CD4-positive, CD25-positive, alpha-beta regulatory T cell (primary cell): ENCODE measurements at regions not wholly inside any gene's neighbourhood (a gene's known extent, or its start where the extent isn't known, plus 50 kb on each side); places are given as distances from the start of the nearest gene placed in this dataset.

Source experiments
- ATAC-seq, 2 donors: fragments of 150-1000 bp; cut with Tn5 transposase; one replicate each; pipeline ENCODE4 v1.10.0; 2021; ENCODE audit warnings: low read depth in 2 of 2, moderate number of reproducible peaks in 2 of 2, moderate library complexity in 1 of 2
- DNase-seq, 3 donors: peaks; one replicate each; pipeline versions ENCODE4 v3.0.0 to v3.0.0-alpha.2; 2012 to 2022; ENCODE audit warnings: mixed read lengths in 1 of 3
- H3K27ac ChIP-seq: one replicate; pipeline ENCODE4 v1.7.0; 2013; ENCODE audit warnings: mild to moderate bottlenecking, low read length; ENCODE audit not compliant: insufficient read depth, poor library complexity, severe bottlenecking
- H3K27me3 ChIP-seq: one replicate; pipeline ENCODE4 v1.7.0; 2013; ENCODE audit warnings: low read length; ENCODE audit not compliant: control insufficient read depth, insufficient read depth
- H3K36me3 ChIP-seq: one replicate; pipeline ENCODE4 v1.7.0; 2013; ENCODE audit warnings: mild to moderate bottlenecking, low read length, moderate library complexity; ENCODE audit not compliant: control insufficient read depth, insufficient read depth
- H3K4me1 ChIP-seq: 2 replicates; pipeline ENCODE4 v1.7.0; 2013; ENCODE audit warnings: mild to moderate bottlenecking, low read length; ENCODE audit not compliant: insufficient read depth, control insufficient read depth, poor library complexity, severe bottlenecking
- H3K4me3 ChIP-seq: one replicate; pipeline ENCODE4 v1.7.0; 2013; ENCODE audit warnings: low read depth, mild to moderate bottlenecking, low read length, moderate library complexity
- H3K9me3 ChIP-seq, 2 experiments: 1 replicate in 1 of 2; 2 replicates in 1 of 2; pipeline ENCODE4 v1.7.0; 2013; ENCODE audit warnings: low read length in 2 of 2, mild to moderate bottlenecking in 1 of 2, moderate library complexity in 1 of 2; ENCODE audit not compliant: control insufficient read depth in 2 of 2
- H3K27ac Mint-ChIP-seq, 3 donors: one replicate each; pipeline ENCODE4 v1.8.0; 2020 to 2022; ENCODE audit warnings: mild to moderate bottlenecking in 3 of 3, mixed read lengths in 3 of 3, moderate library complexity in 2 of 3
- H3K27me3 Mint-ChIP-seq: one replicate; pipeline ENCODE4 v1.8.0; 2022; ENCODE audit warnings: mild to moderate bottlenecking, mixed read lengths
- H3K36me3 Mint-ChIP-seq: one replicate; pipeline ENCODE4 v1.8.0; 2020; ENCODE audit warnings: mixed read lengths
- H3K4me1 Mint-ChIP-seq, 4 donors: one replicate each; pipeline ENCODE4 v1.8.0; 2020 to 2022; ENCODE audit warnings: mixed read lengths in 4 of 4, mild to moderate bottlenecking in 1 of 4
- H3K4me3 Mint-ChIP-seq, 4 donors: one replicate each; pipeline ENCODE4 v1.8.0; 2020 to 2022; ENCODE audit warnings: mild to moderate bottlenecking in 4 of 4, mixed read lengths in 4 of 4, moderate library complexity in 3 of 4
- H3K9me3 Mint-ChIP-seq, 7 donors: one replicate each; pipeline ENCODE4 v1.8.0; 2020 to 2022; ENCODE audit warnings: mixed read lengths in 7 of 7, mild to moderate bottlenecking in 3 of 7, moderate library complexity in 2 of 7

- no peaks in the 10 kb centered on the region for H3K4me1 Mint-ChIP-seq
- no peaks in the 10 kb centered on the region for H3K27me3 ChIP-seq
- no peak overlapping the region for H3K4me3 ChIP-seq
- H3K36me3 Mint-ChIP-seq, result no peaks in the 10 kb centered on the region
- no peak overlapping the region for H3K4me3 Mint-ChIP-seq
- peak overlapping the region in 1 of 3 donors; percentile 92 for H3K27ac Mint-ChIP-seq
- H3K27me3 Mint-ChIP-seq, result no peaks in the 10 kb centered on the region
- H3K9me3 ChIP-seq, result no peaks in the 10 kb centered on the region
- H3K27ac ChIP-seq, result no peak overlapping the region
- peaks cover 0 to 6% (median 0%) of the 10 kb centered on the region in 7 donors for H3K9me3 Mint-ChIP-seq
- no peaks in the 10 kb centered on the region for H3K36me3 ChIP-seq
- H3K4me1 ChIP-seq, result no peaks in the 10 kb centered on the region
- DNase-seq (no peak), ATAC-seq (no peak)
Observed at GRCh38 chr15:47431501-47431900, 285.8 kb upstream of the SEMA6D start.

- H3K4me1 ChIP-seq, result no peaks in the 10 kb centered on the region
- no peak for DNase-seq
- ATAC-seq, result no peak
- H3K36me3 Mint-ChIP-seq, result no peaks in the 10 kb centered on the region
- H3K27ac Mint-ChIP-seq, result no peak overlapping the region
- peaks cover 0 to 7% (median 0%) of the 10 kb centered on the region in 7 donors for H3K9me3 Mint-ChIP-seq
- H3K9me3 ChIP-seq, result no peaks in the 10 kb centered on the region
- H3K27me3 ChIP-seq, result no peaks in the 10 kb centered on the region
- no peak overlapping the region for H3K27ac ChIP-seq
- H3K36me3 ChIP-seq, result no peaks in the 10 kb centered on the region
- no peaks in the 10 kb centered on the region for H3K27me3 Mint-ChIP-seq
- H3K4me1 Mint-ChIP-seq, result no peaks in the 10 kb centered on the region
- no peak overlapping the region for H3K4me3 ChIP-seq
- no peak overlapping the region for H3K4me3 Mint-ChIP-seq
Observed at GRCh38 chr15:47432826-47433225, 284.5 kb upstream of the SEMA6D start.

- no peak for DNase-seq
- no peak overlapping the region for H3K4me3 Mint-ChIP-seq
- no peak overlapping the region for H3K27ac Mint-ChIP-seq
- no peaks in the 10 kb centered on the region for H3K27me3 ChIP-seq
- H3K36me3 ChIP-seq, result no peaks in the 10 kb centered on the region
- no peaks in the 10 kb centered on the region for H3K4me1 ChIP-seq
- no peak overlapping the region for H3K4me3 ChIP-seq
- H3K9me3 Mint-ChIP-seq, result peaks cover 0 to 6% (median 0%) of the 10 kb centered on the region in 7 donors
- H3K27me3 Mint-ChIP-seq, result no peaks in the 10 kb centered on the region
- H3K9me3 ChIP-seq, result no peaks in the 10 kb centered on the region
- H3K4me1 Mint-ChIP-seq, result no peaks in the 10 kb centered on the region
- no peak overlapping the region for H3K27ac ChIP-seq
- no peak for ATAC-seq
- H3K36me3 Mint-ChIP-seq, result no peaks in the 10 kb centered on the region
Observed at GRCh38 chr15:47434596-47434995, 282.7 kb upstream of the SEMA6D start.

GRCh38 chr15:47437491-47437890 is 279.8 kb upstream of the SEMA6D start:
- H3K4me1 ChIP-seq, result no peaks in the 10 kb centered on the region
- H3K27ac Mint-ChIP-seq, result no peak overlapping the region
- H3K4me3 ChIP-seq, result no peak overlapping the region
- H3K9me3 ChIP-seq, result no peaks in the 10 kb centered on the region
- no peaks in the 10 kb centered on the region for H3K36me3 Mint-ChIP-seq
- peaks cover 0 to 7% (median 0%) of the 10 kb centered on the region in 7 donors for H3K9me3 Mint-ChIP-seq
- H3K4me1 Mint-ChIP-seq, result no peaks in the 10 kb centered on the region
- H3K4me3 Mint-ChIP-seq, result no peak overlapping the region
- H3K27me3 ChIP-seq, result no peaks in the 10 kb centered on the region
- DNase-seq, result no peak
- no peak overlapping the region for H3K27ac ChIP-seq
- H3K36me3 ChIP-seq, result no peaks in the 10 kb centered on the region
- ATAC-seq, result no peak
- no peaks in the 10 kb centered on the region for H3K27me3 Mint-ChIP-seq

GRCh38 chr15:47439146-47440111 is 277.9 kb upstream of the SEMA6D start:
- Histone ChIP-seq H3K4me1 (no peaks in the 10 kb centered on the region), H3K36me3 (no peaks in the 10 kb centered on the region), H3K4me3 (no peak overlapping the region), H3K27me3 (no peaks in the 10 kb centered on the region), H3K9me3 (no peaks in the 10 kb centered on the region), H3K27ac (no peak overlapping the region)
- Mint-ChIP-seq H3K27me3 (no peaks in the 10 kb centered on the region), H3K9me3 (peaks cover 0 to 6% (median 3%) of the 10 kb centered on the region in 7 donors), H3K27ac (no peak overlapping the region), H3K36me3 (no peaks in the 10 kb centered on the region), H3K4me1 (no peaks in the 10 kb centered on the region), H3K4me3 (no peak overlapping the region)
- no peak for ATAC-seq
- DNase-seq, result no peak

GRCh38 chr15:47442371-47442770 is 274.9 kb upstream of the SEMA6D start:
- no peaks in the 10 kb centered on the region for H3K27me3 Mint-ChIP-seq
- no peaks in the 10 kb centered on the region for H3K36me3 Mint-ChIP-seq
- no peak for ATAC-seq
- no peaks in the 10 kb centered on the region for H3K4me1 Mint-ChIP-seq
- DNase-seq, result no peak
- no peak overlapping the region for H3K4me3 Mint-ChIP-seq
- no peaks in the 10 kb centered on the region for H3K27me3 ChIP-seq
- H3K36me3 ChIP-seq, result no peaks in the 10 kb centered on the region
- no peak overlapping the region for H3K4me3 ChIP-seq
- no peak overlapping the region for H3K27ac Mint-ChIP-seq
- H3K27ac ChIP-seq, result no peak overlapping the region
- no peaks in the 10 kb centered on the region for H3K4me1 ChIP-seq
- H3K9me3 ChIP-seq, result no peaks in the 10 kb centered on the region
- H3K9me3 Mint-ChIP-seq, result peaks cover 0 to 6% (median 3%) of the 10 kb centered on the region in 7 donors

GRCh38 chr15:47443839-47444238 is 273.5 kb upstream of the SEMA6D start:
- Mint-ChIP-seq H3K9me3 (peaks cover 0 to 6% (median 3%) of the 10 kb centered on the region in 7 donors), H3K27me3 (no peaks in the 10 kb centered on the region), H3K27ac (no peak overlapping the region), H3K36me3 (no peaks in the 10 kb centered on the region), H3K4me3 (no peak overlapping the region), H3K4me1 (no peaks in the 10 kb centered on the region)
- Histone ChIP-seq H3K27ac (no peak overlapping the region), H3K4me3 (no peak overlapping the region), H3K27me3 (no peaks in the 10 kb centered on the region), H3K9me3 (no peaks in the 10 kb centered on the region), H3K36me3 (no peaks in the 10 kb centered on the region), H3K4me1 (no peaks in the 10 kb centered on the region)
- ATAC-seq (no peak), DNase-seq (no peak)
